HUES64 (cell line): ENCODE measurements at regions not wholly inside any gene's neighbourhood (a gene's known extent, or its start where the extent isn't known, plus 50 kb on each side); places are given as distances from the start of the nearest gene placed in this dataset.
"Not testable (repeated sequence)": the region's sequence is repeated elsewhere in the genome, so short reads cannot be mapped to it uniquely, and the experiment has no call there.

Experiments used
- H3K27ac ChIP-seq: 2 replicates; pipeline ENCODE4 v1.7.0; 2013; ENCODE audit warnings: low read depth, low read length, inconsistent platforms
- H3K27me3 ChIP-seq: 2 replicates; pipeline ENCODE4 v1.6.1; 2013; ENCODE audit warnings: mild to moderate bottlenecking, low read length; ENCODE audit not compliant: insufficient read depth
- H3K36me3 ChIP-seq: 2 replicates; pipeline ENCODE4 v1.6.1; 2013; ENCODE audit warnings: mild to moderate bottlenecking, low read length; ENCODE audit not compliant: insufficient read depth
- H3K4me1 ChIP-seq: 2 replicates; pipeline ENCODE4 v1.6.1; 2013; ENCODE audit warnings: mild to moderate bottlenecking, low read length, moderate library complexity; ENCODE audit not compliant: insufficient read depth
- H3K4me3 ChIP-seq: 2 replicates; pipeline ENCODE4 v1.5.1; 2013; ENCODE audit warnings: mild to moderate bottlenecking, low read length, moderate library complexity
- H3K9ac ChIP-seq: 2 replicates; pipeline ENCODE4 v1.6.1; 2013; ENCODE audit warnings: mild to moderate bottlenecking, low read depth, low read length
- H3K9me3 ChIP-seq: 2 replicates; pipeline ENCODE4 v1.6.1; 2013; ENCODE audit warnings: low read depth, low read length; ENCODE audit not compliant: insufficient read depth
- WGBS: fragments of 150-250, 120-280 bp; methylation state at CpG from one replicate; pipeline ENCODE4 v1.1.7; 2013; ENCODE audit warnings: missing lambda C conversion rate; 5-methylcytosine and 5-hydroxymethylcytosine counted together

DNA sequence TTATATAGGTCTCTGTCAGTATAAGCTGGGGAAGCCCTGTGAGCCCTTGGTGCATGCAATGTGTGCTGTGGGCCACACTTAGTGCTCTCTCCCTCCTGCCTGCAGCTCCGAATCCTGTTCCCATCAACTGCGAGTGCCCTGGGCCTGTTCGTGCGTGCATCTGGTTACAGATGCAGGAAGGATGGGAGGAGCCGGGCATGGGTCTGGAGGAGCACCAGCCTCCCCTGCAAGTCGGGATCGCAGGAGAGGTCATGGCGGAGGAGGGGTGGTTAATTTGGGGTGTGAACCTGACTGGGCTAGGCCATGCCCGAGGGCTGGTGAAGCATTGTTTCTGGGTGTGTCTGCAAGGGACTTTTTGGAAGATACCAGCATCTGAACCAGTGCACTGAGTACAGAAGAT is 274.6 kb upstream of the IRX4 start:
- H3K36me3 ChIP-seq, result no peaks in the 10 kb centered on the region
- H3K27me3 ChIP-seq, result no peaks in the 10 kb centered on the region
- no peak overlapping the region for H3K9ac ChIP-seq
- no peak overlapping the region for H3K27ac ChIP-seq
- no peaks in the 10 kb centered on the region for H3K4me1 ChIP-seq
- WGBS, result 95% methylated on average over 9 of the region's 9 CpGs
- no peak overlapping the region for H3K4me3 ChIP-seq
- no peaks in the 10 kb centered on the region for H3K9me3 ChIP-seq

- WGBS, result 96% methylated on average over 14 of the region's 14 CpGs
- Histone ChIP-seq H3K27ac (no peak overlapping the region), H3K36me3 (no peaks in the 10 kb centered on the region), H3K27me3 (no peaks in the 10 kb centered on the region), H3K4me1 (no peaks in the 10 kb centered on the region), H3K4me3 (no peak overlapping the region), H3K9me3 (no peaks in the 10 kb centered on the region), H3K9ac (no peak overlapping the region)
These were observed 273.8 kb upstream of the IRX4 start for GRCh38 chr5:2156358-2157059.

DNA sequence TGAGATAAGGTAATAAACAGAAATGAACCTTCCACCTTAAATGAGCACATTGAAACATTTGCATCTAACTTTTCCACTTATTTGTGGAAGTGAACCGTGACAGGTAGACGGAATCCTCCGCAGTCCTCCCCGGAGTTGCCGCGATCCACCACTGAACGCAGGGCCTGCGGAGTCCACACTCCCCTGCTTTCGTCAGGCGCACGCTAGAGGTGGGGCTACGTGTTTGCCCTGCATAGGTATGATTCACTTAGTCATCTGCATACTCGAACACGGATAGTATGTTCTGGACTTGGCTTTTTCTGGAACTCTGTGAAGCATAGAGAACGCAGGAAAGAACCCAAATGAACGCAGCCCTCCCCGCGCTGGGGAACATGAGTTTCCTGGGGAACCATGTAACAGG is 272.8 kb upstream of the IRX4 start:
- Histone ChIP-seq H3K36me3 (no peaks in the 10 kb centered on the region), H3K27ac (no peak overlapping the region), H3K9me3 (no peaks in the 10 kb centered on the region), H3K4me1 (no peaks in the 10 kb centered on the region), H3K27me3 (no peaks in the 10 kb centered on the region), H3K9ac (no peak overlapping the region), H3K4me3 (no peak overlapping the region)
- 96% methylated on average over 18 of the region's 18 CpGs for WGBS

- Histone ChIP-seq H3K4me1 (peaks cover 11% of the 10 kb centered on the region; the same call in 1 of the 2 replicates), H3K27me3 (no peaks in the 10 kb centered on the region), H3K4me3 (no peak overlapping the region), H3K36me3 (no peaks in the 10 kb centered on the region), H3K9me3 (no peaks in the 10 kb centered on the region), H3K27ac (no peak overlapping the region), H3K9ac (no peak overlapping the region)
- WGBS, result 96% methylated on average over 15 of the region's 15 CpGs
These were observed 271.1 kb upstream of the IRX4 start for GRCh38 chr5:2153802-2154201.

GRCh38 chr5:2153350-2153749 is 270.6 kb upstream of the IRX4 start:
- Histone ChIP-seq H3K4me1 (peaks cover 13% of the 10 kb centered on the region; the same call in 1 of the 2 replicates), H3K9ac (no peak overlapping the region), H3K27me3 (no peaks in the 10 kb centered on the region), H3K4me3 (no peak overlapping the region), H3K9me3 (no peaks in the 10 kb centered on the region), H3K27ac (no peak overlapping the region), H3K36me3 (no peaks in the 10 kb centered on the region)
- WGBS, result 92% methylated on average over 6 of the region's 6 CpGs

DNA sequence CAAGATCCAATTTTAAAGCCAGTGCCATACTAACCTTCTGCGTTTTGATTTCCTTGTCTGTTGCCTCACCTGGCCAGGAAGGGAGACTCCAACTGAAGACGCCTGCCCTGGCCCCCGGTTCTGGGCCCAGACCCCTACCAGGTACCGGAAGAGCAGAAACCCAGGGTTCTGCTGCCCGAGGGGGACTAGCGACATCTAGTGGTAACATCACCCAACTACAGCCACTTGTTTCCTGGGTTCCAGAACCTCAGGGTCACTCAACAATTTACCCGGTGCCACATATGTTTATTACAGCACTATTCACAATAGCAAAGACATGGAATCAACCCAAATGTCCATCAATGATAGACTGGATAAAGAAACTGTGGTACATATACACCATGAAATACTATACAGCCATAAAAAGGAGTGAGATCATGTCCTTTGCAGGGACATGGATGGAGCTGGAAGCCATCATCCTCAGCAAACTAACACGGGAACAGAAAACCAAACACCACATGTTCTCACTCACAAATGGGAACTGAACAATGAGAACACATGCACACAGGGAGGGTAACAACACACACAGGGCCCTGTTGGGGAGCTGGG is 268.7 kb upstream of the IRX4 start:
- H3K4me3 ChIP-seq, H3K27ac ChIP-seq, H3K36me3 ChIP-seq, H3K9ac ChIP-seq, H3K27me3 ChIP-seq, H3K9me3 ChIP-seq: not testable (repeated sequence)
- peaks cover 13% of the 10 kb centered on the region; the same call in 1 of the 2 replicates for H3K4me1 ChIP-seq
- 27% methylated on average over 7 of the region's 8 CpGs for WGBS

- no peak overlapping the region for H3K9ac ChIP-seq
- 29% methylated on average over 15 of the region's 15 CpGs for WGBS
- no peak overlapping the region for H3K27ac ChIP-seq
- no peak overlapping the region for H3K4me3 ChIP-seq
- H3K27me3 ChIP-seq, result no peaks in the 10 kb centered on the region
- no peaks in the 10 kb centered on the region for H3K36me3 ChIP-seq
- H3K4me1 ChIP-seq, result peaks cover 13% of the 10 kb centered on the region; the same call in 1 of the 2 replicates
- H3K9me3 ChIP-seq, result peaks cover 13% of the 10 kb centered on the region
These were observed 266.4 kb upstream of the IRX4 start for GRCh38 chr5:2149195-2149539.

DNA sequence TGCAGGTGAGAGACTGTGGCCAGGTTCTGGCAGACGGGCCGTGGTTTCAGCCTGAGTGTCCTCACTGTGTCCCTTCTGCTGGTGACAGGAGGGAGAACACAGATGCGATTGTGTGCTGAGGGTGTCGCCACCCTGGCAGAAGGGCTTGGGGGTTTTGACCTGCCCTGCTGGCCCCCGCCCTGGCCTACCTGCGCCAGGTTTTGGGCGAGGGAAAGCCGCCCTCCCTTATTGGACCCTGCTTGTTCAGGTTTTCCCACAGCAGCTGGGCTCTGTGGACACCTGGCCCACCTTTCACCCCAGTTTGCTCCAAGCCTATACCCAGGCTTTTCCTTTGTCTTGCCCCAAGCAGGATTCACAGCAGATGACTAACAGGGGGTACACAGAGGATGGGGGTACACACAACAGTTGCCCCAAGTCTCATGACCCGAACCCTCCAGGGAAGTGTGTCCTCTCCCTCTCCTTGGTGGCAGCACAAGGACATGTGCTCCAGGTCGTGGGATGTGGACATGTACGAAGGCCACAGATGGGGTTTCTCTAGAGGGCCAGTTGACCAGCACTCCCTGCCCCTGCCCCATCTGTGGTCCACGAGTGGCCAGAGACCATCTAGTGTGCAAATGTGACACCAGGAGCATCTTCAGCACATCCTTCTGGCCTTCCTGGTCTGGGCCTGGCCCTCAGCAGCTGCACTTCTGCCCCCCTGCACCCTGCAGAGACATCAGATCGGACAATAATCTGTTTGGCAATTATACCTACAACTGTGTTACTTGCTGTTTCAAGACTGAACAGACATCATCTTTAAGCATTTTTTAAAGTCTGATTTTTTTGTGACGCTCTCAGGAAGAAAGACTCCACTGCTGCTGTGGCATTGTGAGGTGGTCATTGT is 265.8 kb upstream of the IRX4 start:
- no peaks in the 10 kb centered on the region for H3K27me3 ChIP-seq
- no peaks in the 10 kb centered on the region for H3K36me3 ChIP-seq
- H3K4me3 ChIP-seq, result no peak overlapping the region
- H3K4me1 ChIP-seq, result peaks cover 13% of the 10 kb centered on the region; the same call in 1 of the 2 replicates
- no peak overlapping the region for H3K27ac ChIP-seq
- peaks cover 15% of the 10 kb centered on the region for H3K9me3 ChIP-seq
- no peak overlapping the region for H3K9ac ChIP-seq
- WGBS, result 91% methylated on average over 14 of the region's 14 CpGs

GRCh38 chr5:2147504-2148311 is 265.0 kb upstream of the IRX4 start:
- 85% methylated on average over 13 of the region's 13 CpGs for WGBS
- no peak overlapping the region for H3K27ac ChIP-seq
- no peak overlapping the region for H3K9ac ChIP-seq
- H3K36me3 ChIP-seq, result no peaks in the 10 kb centered on the region
- no peaks in the 10 kb centered on the region for H3K27me3 ChIP-seq
- no peak overlapping the region for H3K4me3 ChIP-seq
- H3K9me3 ChIP-seq, result peaks cover 15% of the 10 kb centered on the region
- H3K4me1 ChIP-seq, result peaks cover 13% of the 10 kb centered on the region; the same call in 1 of the 2 replicates

DNA sequence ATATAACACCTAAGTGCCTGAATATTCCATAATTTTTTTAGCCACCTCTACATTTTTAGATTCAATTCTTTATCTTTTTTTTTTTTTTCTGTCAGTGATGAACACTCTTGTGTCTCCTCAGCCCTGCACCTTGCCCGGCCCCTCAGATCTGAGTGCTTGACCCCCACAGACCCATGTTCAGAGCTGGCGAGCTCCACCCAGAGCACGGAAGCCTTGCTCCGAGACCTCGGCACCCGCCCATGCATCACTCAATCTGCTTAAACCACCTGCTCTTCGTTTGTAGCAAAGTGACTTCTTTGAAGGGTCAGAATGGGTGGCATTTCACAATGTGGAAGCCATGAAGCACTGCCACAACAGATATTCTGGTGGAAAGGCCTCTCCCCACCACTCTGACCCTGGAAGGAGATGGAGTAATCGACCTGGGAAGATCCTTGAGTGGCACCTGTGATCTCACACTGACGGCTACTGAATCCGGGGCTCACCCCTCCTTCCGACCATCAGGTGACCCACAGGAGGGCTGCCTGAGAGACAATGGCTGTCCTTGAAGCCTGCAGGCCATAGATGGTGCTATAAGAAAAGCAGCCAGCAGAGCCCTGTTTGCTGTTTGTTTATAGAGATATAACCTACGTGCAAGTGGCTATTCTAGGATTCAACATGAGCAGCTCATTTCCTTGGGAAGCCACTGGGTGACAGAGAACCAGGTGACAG is 261.1 kb upstream of the IRX4 start:
- Histone ChIP-seq H3K9ac (no peak overlapping the region), H3K27me3 (no peaks in the 10 kb centered on the region), H3K27ac (no peak overlapping the region), H3K36me3 (no peaks in the 10 kb centered on the region), H3K4me3 (no peak overlapping the region), H3K4me1 (0 out of 2 replicates have a peak, but pooled peaks cover 2% of the 10 kb centered on the region), H3K9me3 (peaks cover 15% of the 10 kb centered on the region)
- 84% methylated on average over 12 of the region's 12 CpGs for WGBS
